GM21367 (cell line): ENCODE measurements at regions not wholly inside any gene's neighbourhood (a gene's known extent, or its start where the extent isn't known, plus 50 kb on each side); places are given as distances from the start of the nearest gene placed in this dataset.
"Not testable (repeated sequence)": the region's sequence is repeated elsewhere in the genome, so short reads cannot be mapped to it uniquely, and the experiment has no call there.

ENCODE experiments used
- ATAC-seq: cut with Tn5 transposase; IDR thresholded peaks from one replicate; pipeline ENCODE4 v1.9.1; 2021; ENCODE audit not compliant: unreplicated experiment

DNA sequence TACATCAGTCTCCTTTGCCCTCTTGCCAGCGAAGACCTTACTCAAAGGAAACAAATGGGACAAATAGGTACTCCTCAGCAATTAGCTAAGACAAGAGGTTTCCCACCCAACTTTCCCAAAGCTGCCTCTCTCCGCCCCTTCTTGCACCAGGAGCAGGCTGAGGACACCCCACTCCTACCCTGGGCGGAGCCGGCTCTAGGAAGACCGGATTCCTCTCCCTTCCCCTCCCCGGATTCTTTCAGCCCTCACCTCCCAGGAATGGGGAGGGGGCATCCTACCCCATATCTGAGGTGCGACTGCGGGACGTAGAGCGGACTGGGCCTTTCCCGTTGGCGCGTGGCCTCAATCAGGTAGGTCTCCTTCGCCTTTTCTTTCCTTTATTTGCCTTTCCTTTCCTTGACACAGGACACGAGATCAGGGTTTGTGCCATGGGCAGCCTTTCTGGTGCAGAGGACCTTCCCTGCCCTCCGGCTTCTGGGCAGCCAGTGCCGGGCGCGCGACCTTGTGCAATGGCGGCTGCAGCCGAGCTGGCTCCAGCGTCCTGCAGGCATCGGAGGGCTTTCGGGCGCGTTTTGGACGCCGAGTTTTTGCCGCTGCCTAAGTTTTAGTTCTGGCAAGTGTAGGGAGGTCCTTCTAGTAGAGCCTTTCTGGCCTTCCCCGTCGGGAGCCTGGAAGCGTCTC lies 279.9 kb downstream of the PLS3 start:
- not testable (repeated sequence) for ATAC-seq

DNA sequence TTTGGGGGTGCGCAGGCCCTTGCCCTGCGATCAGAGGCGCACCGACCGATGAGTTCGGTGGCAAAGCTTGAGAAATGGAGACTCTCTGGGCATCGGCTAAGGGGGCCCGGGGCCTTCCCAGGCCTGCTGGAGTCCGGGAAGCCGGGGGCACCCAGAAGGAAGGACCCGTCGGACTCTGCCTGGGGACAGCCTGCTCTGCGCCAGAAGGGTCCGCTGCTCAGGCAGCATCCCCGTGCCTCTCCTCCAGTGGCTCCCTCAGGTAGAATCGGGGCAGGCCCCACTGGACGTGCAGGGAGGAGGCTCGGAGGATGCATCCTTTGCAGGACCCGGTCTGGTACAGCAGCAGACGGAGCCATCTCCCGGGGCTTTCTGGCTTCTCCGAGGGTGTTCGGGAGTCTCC lies 290.0 kb downstream of the PLS3 start:
- not testable (repeated sequence) for ATAC-seq

DNA sequence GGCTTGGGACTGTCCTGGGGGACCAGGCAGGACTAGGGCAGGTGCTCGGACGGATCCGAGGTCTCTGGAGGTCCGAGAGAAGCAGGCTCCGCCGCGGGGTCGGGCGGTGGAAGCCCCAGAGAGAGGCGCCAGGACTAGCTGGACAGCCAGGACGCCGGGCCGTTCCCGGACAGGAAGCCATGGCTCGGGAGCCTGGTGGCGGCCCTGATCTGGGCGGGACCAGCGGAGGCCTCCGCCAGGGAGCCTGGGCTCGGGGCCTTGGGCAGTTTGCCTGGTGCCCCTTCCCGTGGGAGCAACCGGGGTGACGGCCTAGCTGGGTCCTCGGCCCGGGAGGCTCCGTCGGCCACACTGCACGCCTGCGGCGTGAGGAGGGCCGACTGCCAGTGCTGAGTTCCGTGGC lies 292.3 kb downstream of the PLS3 start:
- ATAC-seq: not testable (repeated sequence)

DNA sequence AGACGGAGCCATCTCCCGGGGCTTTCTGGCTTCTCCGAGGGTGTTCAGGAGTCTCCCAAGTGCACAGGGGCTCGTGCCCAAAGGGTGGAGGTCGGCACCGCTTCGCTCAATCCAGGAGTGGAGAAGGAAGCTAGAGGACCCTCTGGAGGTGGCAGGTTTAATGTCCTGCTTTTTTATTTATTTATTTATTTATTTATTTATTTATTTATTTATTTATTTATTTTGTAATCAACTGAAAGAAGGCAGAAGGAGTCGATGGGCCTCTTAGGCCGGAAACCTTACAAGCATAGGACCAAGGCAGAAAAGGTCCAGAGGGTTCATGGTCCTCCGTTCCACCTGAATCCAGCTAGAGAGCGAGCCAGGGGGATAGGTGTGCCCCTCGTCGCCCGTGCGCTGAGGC lies 289.4 kb upstream of the AGTR2 start:
- not testable (repeated sequence) for ATAC-seq

DNA sequence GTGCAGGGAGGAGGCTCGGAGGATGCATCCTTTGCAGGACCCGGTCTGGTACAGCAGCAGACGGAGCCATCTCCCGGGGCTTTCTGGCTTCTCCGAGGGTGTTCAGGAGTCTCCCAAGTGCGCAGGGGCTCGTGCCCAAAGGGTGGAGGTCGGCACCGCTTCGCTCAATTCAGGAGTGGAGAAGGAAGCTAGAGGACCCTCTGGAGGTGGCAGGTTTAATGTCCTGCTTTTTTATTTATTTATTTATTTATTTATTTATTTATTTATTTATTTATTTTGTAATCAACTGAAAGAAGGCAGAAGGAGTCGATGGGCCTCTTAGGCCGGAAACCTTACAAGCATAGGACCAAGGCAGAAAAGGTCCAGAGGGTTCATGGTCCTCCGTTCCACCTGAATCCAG lies 286.4 kb upstream of the AGTR2 start:
- ATAC-seq: not testable (repeated sequence)

DNA sequence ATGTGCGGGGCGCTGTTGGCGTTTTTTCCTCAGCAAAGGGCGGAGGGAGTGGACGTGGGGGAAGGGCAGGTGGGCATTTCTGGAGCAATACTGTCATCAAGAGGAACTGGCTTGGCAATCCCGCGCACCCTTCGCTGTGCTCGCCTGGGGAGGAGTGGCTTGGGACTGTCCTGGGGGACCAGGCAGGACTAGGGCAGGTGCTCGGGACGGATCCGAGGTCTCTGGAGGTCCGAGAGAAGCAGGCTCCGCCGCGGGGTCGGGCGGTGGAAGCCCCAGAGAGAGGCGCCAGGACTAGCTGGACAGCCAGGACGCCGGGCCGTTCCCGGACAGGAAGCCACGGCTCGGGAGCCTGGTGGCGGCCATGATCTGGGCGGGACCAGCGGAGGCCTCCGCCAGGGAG lies 282.5 kb upstream of the AGTR2 start:
- ATAC-seq: not testable (repeated sequence)

DNA sequence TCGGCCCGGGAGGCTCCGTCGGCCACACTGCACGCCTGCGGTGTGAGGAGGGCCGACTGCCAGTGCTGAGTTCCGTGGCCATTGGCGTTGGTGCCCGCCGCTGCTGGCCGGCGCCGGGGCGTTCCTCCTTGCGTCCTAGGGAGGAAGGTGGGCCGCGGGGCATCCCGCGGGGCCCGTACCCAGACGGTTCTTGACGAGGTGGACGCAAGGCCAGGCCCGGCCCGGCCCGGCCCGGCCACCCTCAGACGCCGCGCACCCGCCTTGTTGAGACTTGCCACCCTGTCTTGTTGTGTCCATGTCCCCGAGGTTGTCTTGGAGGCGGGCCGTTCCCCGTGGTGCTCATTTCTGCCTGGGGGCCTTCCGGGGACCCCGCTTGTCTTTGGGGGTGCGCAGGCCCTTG lies 282.0 kb upstream of the AGTR2 start:
- ATAC-seq: not testable (repeated sequence)

DNA sequence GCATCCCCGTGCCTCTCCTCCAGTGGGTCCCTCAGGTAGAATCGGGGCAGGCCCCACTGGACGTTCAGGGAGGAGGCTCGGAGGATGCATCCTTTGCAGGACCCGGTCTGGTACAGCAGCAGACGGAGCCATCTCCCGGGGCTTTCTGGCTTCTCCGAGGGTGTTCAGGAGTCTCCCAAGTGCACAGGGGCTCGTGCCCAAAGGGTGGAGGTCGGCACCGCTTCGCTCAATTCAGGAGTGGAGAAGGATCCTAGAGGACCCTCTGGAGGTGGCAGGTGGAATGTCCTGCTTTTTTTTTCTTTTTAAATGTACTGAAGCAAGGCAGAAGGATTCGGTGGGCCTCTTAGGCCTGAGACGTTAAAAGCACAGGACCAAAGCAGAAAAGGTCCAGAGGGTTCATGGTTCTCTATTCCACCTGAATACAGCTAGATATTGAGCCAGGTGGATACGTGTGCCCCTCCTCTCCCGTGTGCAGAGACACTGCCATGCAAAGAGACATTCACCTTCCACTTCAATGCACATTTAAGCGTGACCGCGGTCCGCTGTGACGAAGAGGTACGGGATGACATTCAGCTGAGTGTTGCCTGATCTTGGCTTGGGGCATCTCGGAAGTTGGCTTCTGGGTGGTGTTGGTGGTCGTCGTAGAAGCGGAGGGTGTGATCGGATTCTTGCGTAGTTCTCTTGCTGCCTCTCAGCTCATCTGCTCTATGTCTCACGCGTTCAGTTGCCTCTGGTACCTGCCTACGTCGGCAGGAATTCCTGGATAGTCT lies 281.2 kb upstream of the AGTR2 start:
- no peak for ATAC-seq

DNA sequence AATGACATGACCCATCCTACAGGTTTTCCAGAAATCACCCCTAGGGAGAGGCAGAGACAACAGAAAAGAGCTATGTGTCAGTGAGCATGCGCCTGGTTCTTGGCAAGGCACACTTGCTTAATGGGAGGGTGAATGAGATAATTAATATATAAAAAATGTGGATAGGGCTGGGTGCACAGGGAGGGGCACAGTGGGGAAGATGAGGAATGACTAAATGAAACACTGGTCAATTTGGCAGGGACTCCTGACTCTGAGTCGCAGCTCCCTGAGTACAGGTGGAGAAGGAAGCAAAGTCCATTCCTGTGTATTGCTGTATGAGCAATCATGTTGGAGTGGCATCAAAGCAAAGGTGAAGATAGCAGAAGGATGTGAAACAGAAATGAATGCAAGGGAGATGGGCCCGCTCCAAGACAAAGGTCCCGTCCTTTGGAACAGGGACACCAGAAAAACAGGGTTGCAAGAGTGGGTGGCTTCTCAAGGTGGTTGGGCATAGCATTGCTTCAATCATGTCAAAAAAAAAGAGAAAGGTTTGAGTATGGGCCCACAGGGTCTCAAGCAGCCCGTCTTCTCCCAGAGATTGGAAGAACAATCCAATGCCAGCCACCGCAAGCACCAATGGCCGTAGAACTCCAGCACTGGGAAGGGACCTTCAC lies 278.4 kb upstream of the AGTR2 start:
- no peak for ATAC-seq

DNA sequence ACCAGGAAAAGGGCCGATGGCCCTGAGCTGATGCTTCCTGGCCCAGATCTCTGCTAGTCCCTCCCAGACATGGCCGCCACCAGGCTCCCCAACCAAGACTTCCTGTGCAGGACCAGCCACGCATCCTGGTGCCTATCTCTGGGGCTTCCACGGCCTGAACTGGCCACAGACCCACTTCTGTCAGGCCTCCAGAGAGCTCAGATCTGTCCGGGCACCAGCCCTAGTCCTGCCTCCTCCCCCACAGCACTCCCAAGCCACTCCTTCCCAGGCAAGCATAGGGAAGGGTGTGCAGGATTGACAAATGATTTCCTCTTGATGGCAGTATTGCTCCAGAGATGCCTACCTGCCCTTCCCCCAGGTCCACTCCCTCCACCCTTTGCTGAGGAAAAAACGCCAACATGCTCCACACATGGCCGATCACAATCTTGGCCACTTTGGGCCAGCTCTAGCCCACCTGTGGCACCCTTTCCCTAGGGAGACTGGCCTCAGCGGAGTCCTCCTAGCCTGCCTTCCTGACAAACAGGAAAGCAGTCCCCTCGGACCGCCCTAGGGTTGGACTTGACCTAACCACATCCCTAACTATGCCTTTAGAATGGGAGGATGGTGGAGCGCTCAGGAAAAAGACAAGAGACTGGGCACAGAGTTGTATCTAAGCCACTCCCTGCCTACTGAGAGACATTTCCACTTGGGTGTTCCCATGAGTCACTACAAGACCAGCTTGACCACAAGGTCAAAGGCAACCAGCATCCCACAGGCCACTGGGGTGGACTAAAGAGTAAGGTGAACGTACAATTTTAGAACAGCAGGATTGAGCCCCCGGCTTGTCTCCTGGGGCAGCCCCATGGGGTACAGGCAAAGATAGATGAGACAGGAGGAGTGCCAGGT lies 277.5 kb upstream of the AGTR2 start:
- peak; percentile 63 for ATAC-seq

DNA sequence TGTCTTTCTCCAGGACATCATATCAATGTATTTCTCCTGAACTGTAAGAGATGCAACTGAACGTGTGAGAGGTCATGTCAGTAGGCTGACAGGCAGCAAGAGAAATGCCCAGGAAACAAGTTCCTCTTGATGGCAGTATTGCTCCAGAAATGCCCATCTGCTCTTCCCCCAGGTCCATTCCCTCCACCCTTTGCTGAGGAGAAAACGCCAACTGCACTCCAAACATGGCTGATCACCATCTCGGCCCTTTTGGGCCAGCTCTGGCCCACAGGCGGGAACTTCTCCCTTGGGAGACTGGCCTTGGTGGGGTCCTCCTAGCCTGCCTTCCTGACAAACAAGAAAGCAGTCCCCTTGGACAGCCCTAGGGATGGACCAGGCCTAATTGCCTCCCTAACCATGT lies 276.5 kb upstream of the AGTR2 start:
- ATAC-seq: peak; percentile 31

DNA sequence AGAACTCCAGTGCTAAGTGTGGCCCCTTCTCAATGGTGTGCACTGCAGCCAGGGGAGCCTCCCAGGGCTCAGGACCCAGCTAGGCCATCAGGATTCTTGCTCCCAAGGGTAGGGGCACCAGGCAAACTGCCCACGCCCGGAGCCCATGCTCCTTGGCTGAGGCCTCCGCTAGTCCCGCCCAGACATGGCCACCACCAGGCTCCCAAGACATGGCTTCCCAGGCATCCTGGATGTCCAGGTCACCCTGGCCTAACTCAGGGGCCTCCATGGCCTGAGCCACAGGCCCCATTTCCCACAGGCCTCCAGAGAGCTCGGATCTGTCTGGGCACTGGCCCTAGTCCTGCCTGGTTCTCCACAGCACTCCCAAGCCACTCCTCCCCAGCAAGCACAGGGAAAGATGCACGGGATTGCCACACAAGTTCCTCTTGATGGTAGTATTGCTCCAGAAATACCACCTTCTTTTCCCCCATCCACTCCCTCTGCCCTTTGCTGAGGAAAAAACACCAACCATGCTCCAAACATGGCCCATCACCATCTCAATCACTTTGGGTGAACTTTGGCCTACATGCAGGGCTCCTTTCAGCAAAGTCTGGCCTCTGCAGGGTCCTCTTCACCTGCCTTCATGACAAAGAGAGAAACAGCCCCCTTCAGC lies 274.7 kb upstream of the AGTR2 start:
- ATAC-seq: no peak

DNA sequence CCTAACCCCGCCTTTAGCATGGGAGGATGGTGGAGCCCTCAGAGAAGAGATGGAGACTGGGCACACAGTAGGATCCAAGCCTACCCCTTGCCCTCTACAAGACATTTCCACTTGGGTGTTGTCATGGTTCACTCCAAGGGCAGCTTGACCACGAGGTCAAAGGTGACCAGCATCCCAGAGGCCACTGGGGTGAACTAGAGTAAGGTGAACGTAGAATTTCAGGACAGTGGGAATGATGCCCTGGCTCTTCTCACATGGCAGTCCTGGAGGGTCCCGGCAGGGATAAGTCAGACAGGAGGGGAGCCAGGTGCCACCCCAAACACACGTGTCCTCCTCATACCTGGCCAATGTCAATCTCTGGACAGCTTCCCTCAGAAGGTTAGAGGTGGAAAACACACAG lies 274.2 kb upstream of the AGTR2 start:
- no peak for ATAC-seq

DNA sequence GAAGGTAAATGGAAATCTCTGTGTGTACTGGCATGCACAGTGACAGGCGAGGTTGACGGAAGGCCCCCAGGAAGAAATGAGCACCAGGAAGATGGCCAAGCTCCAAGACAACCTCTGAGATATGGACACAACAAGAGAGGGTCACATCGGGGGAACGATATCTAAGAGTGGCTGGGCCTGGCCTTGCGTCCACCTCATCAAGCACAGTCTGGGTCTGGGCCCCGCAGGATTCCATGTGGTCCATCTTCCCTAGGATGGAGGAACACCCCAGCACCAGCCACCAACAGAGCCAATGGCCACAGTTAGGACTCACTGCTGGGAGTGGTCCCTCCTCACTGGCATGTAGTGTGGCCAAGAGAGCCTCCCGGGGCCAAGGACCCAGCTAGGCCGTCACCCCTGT lies 272.6 kb upstream of the AGTR2 start:
- no peak for ATAC-seq

DNA sequence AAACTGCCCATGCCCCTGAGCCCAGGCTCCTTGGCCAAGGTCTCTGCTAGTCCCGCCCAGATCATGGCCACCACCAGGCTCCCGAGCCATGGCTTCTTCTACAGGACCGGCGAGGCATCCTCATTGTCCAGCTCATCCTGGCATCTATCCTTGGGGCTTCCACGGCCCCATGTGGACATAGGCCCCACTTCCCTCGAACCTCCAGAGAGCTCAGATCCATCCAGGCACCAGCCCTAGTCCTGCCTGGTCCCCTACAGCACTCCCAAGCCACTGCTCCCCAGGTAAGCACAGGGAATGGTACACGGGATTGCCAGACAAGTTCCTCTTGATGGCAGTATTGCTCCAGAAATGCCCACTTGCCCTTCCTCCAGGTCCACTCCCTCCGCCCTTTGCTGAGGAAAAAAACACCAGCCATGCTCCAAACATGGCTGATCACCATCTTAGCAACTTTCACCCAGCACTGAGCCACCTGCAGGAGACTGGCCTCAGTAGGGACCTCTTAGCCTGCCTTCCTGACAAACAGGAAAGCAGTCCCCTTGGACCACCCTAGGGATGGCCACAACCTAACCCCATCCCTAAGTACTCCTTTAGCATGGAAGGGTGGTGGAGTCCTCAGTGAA lies 272.1 kb upstream of the AGTR2 start:
- no peak for ATAC-seq

DNA sequence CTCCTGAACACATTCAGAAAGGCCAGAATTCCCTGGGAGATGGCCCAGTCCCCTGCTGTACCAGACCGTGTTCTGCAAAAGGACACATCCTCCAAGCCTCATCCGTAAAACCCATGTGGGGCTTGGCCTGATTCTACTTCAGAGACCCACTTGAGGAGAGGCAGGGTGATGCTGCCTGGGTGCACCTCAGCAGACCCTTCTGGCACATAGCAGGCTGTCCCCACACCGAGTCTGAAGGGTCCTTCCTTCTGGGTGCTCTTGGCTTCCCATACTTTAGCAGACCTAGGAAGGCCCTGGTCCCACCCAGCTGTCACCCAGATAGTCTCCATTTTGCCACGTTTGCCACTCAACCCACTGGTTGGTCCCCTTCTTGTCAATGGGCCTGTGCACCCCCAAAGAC lies 270.1 kb upstream of the AGTR2 start:
- ATAC-seq: no peak

DNA sequence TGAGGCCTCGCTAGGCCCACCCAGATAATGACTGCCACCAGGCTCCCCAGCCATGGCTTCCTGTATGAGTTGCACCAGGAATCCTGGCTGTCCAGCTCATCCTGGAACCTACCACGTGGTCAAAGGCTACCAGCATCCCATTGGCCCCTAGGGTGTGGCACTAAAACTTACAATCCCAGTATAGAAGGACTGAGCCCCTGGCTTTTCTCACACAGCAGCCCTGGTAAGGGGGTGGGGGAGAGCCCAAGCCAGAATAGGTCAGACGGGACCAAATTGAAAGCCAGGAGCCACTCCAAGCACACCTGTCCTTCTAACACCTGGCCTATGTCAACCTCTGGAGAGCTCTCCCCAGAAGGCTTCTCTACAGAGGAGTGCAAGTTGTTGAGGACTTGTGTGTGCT lies 269.3 kb upstream of the AGTR2 start:
- ATAC-seq: no peak

DNA sequence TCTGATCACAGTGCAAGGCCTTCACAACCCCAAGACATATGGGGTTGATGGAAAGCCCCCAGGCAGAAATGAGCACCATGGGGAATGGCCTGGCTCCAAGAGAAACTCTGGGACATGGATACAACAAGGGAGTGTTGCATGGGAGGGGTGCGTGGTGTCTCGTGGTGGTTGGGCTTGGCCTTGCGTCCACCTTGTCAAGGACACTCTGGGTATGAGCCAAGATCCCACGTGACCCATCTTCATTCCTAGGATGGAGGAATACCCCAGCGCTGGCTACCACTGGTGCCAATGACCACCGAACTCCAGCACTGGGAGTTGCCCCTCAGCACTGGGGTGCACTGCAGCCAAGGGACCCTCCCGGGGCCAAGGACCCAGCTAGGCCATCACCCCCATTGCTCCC lies 267.5 kb upstream of the AGTR2 start:
- ATAC-seq: no peak

DNA sequence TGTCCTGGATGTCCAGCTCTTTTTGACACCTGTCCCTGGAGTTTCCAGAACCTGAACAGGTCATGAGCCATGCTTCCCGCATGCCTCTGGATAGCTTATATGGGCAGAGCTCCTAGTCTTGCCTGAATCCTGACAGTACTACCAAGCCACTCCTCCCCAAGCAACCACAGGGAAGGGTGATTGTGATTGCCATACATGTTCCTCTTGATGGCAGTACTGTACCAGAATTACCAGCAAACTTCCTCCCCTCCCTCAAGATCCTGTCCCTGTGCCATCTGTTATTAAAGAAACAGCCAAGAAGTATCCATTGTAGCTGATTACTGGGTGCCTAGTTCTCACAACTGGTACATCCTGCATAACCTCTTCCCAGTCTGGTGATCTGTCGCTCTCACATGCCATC lies 264.3 kb upstream of the AGTR2 start:
- no peak for ATAC-seq

DNA sequence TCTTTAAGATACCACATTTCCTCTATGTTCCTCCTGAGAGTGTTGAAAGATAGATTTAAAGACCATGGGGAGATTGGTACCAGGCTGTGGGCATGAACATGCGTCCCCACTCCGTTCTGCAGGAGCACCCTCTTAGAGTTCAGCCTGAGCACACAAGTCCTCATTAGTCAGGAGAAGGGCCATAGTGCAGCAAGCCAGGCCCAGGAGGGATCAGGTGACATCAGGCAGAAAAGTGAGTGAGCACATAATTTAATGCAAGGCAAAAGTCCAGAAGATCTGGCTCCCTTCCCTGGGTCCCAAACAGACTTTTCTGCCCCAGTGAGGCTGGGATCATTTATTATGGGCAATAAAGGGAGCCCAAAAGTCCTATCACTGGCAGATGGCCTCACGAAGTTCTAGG lies 263.7 kb upstream of the AGTR2 start:
- no peak for ATAC-seq
